ENCODE measurements at regions not wholly inside any gene's neighbourhood (a gene's known extent, or its start where the extent isn't known, plus 50 kb on each side); places are given as distances from the start of the nearest gene placed in this dataset.
"Not testable (repeated sequence)": the region's sequence is repeated elsewhere in the genome, so short reads cannot be mapped to it uniquely, and the experiment has no call there.

DNA sequence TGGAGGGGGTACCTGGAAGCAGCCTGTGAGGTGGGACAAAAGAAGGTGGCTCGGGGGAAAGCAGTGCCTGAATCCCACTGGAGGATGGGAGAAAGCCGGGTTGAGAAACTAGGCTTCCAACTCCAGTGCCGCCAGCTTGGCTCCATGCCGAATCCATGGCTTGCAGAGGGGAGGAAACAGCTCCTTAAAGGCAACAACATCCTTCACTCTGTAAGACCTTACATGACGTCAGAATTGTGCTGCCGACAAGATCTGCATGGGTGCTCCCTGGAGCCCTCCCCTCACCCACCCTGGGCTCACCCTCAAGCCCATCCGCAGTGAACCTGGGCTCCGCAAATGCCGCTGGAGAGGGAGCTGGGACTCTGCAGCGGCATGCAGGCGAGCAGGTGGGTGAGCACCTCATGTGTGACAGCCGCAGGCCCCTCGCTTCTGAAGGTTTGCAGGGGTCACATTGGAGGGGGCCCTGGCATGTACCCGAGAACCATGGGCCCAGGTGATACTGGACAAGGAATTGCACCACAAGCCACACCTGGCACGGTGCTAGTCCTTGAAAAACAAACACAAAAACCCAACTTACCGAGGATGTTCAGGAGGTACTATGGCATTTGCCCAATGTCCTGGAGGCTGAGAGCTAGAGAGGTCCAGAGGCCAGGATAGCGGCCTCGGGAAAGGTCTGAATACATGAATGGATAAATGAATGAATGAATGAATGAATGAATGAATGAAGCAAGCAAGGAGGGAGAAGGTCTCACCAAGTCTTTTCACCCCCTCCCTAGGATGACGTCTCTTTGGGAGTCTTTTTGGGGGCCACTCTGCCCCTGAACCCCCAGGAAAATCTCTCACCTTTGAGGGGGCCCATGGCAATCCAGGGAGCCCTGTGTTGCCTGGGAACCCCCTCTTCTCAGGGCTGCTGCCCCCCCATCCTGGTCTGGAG is 238.6 kb upstream of the SHH start:
- DNase-seq = no peak

- no peak for DNase-seq
Measured at GRCh38 chr7:156049366-156049765, 237.1 kb upstream of the SHH start.

GRCh38 chr7:156046031-156046560 is 233.8 kb upstream of the SHH start:
- no peak for DNase-seq

DNA sequence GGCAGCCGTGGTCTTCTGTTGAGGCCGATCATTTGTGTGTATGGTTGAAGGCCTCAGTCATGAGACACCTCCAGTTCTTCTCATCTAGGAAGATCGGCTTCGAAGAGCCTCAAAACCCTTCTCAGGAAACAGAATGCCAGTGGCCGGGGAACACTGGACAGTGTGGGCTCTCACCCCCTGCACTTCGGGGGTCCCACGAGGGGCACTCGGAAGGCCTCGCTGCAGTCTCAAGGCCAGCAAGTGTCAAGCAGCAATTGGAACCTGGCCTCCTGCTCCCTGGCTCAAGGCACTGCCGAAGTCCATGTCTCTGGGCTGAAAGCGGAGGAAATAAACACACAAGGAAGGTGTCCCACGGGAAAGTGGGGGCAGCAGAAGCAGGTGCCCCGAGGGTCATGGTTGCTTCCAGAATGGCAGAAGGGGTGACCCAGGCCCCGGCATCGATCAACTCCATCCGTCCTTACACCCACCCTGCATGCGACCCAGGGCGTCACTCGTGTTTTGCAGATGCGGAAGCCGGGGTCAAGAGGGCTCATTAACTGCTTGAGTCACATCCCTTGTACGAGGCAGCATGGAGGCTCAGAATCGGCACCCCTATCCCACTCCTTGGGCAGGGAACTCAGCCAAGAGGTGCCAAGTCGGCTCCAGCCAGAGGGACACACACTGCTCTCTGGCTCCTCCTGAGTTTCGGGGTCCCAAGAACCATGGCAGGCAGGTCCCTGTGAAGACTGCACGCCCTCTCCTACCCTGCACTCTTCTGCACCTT is 231.3 kb upstream of the SHH start:
- no peak for DNase-seq

DNA sequence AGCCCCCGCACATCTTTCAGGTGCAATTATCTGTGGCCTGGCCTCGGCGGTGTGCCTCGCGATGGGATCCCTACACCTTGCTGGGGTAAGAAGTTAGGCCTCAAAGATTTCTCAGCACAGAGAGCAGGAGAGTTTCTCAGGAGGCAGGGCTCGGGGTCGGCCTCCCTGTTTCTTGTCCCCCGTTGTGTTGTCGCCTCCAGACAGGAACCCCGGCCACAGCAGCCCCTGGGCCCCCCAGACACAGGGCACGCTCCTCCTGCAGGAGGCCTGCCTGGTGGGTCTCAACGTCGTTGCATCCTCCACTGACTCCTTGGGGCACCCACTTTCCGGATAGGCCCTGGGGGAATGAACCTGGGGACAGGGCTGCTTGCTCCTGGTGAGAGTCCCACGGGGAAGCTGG is 229.1 kb upstream of the SHH start:
- DNase-seq = no peak

- DNase-seq = no peak
Measured at GRCh38 chr7:156039971-156040677, 227.9 kb upstream of the SHH start.

DNA sequence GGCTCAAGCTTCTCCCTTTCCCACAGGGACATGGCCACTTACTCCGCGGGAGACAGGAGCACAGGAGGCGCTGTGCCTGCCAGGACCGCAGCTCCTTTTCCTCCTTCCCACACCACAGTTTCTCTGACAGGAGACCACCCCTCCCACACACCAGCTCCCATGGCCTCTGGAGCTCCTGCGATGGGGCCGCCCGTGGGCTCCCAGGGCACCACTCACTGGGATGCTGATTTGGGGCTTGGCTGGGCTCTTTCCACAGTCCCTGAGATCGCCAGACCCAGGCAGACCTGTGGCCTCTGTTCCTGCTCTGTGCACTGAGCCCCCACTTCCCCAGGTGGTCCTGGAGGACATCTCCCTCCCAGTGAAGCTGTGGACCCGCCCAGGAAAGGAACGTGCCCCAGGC is 226.9 kb upstream of the SHH start:
- no peak for DNase-seq

DNA sequence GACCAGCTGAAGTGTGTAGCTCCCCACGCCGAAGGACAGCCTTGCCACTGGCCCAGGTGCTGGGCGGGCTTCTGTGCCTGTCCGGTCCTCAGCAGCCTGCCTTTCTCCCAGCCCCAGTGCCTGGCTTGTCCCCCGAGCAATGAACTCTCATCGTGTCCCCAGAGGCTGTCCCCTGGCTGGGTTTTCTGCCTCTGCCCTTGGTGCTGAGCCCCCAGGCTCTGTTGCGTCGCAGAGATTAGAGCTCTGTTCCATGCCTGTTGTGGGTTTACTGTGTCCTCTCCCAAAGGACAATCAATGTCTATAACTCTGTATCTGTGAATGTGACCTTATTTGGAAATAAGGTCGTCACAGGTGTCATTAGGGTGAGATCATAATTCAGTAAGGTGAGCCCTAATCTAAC is 226.1 kb upstream of the SHH start:
- no peak for DNase-seq

DNA sequence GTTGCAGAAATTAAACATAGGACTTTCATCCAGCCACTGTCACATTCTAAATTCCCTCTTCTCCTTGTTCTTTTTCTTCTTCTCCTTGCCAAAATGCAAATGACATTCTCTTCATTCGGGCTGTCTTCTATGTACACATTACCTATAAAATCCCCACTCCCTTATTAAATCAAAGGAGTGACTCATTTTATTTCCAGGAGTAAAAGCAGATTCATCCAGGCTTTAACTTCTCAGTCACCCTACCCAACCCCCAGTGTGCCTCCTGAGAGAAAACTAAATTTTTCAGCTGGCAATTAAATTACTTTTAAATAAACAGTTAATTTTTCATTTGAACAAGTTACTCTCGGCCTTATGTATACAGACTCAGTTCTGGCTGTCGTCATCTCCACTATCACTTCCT is 223.9 kb upstream of the SHH start:
- DNase-seq = no peak

DNA sequence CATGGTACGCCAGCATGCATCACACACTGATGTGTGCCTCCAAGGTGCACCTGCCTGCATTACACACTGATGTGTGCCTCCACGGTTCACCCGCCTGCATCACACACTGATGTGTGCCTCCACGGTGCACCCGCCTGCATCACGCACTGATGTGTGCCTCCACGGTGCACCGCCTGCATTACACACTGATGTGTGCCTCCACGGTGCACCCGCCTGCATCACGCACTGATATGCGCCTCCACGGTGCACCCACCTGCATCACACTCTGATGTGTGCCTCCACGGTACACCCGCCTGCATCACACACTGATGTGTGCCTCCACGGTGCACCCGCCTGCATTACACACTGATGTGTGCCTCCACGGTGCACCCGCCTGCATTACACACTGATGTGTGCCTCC is 223.1 kb upstream of the SHH start:
- DNase-seq = not testable (repeated sequence)

DNA sequence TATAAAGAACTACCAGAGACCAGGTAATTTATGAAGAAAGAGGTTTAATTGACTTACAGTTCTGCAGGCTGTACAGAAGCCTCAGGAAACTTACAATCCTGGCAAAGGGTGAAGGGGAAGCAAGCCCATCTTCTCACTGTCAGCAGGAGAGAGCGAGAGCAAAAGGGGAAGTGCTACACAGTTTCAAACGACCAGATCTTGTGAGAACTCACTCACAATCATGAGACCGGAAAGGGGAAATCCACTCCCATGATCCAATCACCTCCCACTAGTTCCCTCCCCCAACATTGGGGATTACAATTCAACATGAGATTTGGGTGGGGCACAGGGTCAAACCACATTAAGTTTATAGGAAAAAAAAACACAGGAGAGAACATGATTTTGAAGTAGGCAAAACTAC is 222.1 kb upstream of the SHH start:
- DNase-seq = no peak

DNA sequence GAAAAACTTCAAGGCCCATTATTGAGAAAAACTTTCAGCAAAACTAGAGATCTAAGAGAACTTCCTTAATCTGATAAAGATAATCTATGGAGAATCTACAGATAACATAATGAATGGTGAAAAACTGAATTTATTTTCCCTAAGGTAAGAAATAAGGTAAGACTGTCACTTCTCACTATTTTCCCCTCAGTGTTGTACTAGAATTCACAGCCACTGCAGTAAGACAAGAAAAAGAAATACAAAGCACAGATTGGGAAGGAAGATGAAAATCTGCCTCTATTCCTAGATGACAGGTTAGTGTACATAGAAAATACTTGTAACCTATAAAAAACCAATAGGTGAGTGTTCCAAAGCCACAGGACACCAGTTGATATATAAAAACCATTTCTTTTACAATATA is 220.7 kb upstream of the SHH start:
- no peak for DNase-seq

GRCh38 chr7:156031679-156032478 is 219.6 kb upstream of the SHH start:
- no peak for DNase-seq

DNA sequence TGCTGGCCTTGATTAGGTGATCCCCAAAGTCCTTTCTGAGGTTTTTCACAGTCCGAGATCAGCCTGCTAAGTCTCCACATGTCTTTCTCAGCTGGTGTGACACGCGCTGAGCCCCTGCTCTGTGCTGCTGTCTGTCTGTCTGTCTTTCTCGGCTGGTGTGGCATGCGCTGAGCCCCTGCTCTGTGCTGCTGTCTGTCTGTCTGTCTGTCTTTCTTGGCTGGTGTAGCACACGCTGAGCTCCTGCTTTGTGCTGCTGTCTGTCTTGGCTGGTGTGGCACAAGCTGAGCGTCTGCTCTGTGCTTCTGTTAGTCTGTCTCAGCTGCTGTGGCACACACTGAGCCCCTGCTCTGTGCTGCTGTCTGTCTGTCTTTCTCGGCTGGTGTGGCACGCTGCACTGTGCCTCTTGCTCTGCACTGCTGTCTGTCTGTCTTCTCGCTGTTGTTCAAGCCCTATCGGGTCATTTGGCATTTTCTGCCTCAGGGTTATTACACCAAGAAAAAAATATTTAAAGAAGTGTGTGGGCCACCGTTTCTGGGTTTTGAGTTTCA is 217.3 kb upstream of the SHH start:
- no peak for DNase-seq

DNA sequence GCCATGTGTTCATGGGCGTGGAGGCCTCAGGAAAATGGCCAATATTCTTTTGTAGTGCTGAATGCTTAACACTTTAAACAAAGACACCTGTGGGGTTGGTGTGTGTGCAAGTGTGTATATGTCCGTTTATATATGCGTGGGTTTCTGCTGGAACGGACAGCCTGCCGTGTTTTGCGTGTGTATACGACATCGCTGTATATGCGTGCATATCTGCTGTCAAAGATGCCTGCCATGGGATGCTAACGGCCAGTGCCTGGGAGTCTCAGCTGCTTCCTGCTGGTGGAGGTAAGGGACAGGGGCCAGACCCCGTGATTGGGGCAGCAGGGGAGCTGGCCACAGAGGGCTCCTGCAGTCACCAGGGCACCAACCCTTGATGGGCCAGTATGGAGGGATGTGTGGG is 216.3 kb upstream of the SHH start:
- no peak for DNase-seq

DNA sequence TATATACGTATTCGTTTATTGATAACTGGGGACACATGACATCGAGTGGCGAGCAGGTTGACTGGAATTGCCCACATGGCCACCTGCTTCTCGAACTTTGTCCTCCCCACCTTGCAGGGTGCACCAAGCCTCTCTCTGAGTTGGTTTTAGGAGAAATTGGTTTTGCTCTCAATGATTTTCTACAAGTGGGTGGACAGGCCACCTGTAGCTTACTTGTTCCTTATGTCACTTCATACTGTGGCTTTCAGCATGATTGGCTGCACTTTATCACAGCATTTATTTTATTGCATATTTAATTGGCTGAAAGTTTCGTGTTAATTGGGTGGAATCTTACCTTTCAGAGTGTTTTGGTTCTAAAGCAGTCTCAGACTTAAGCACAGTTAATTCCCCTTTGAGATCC is 215.6 kb upstream of the SHH start:
- DNase-seq = no peak

DNA sequence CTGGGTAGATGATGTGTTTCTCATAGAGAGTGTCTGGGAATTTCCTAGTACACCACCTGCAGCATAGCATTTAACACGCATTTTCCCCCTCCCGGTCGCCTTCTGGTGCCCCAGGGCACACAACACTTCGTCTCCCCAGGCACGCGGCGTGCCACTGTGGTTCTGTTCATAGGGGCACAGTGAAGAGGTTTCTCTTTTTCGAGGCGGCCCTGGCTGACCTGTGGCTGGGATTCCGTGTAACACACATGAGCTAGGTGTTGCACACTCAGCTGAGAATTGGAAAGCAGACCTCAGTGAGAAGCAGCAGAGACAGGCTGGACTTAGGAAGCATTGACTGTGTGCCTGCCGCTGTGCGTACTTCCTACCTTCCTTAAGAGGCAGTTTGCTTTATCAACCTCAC is 214.3 kb upstream of the SHH start:
- no peak for DNase-seq

- no peak for DNase-seq
Measured at GRCh38 chr7:156026076-156026600, 213.9 kb upstream of the SHH start.

GRCh38 chr7:156025675-156026074 is 213.4 kb upstream of the SHH start:
- DNase-seq = no peak

- no peak for DNase-seq
Measured at GRCh38 chr7:156024201-156024600, 211.9 kb upstream of the SHH start.

GRCh38 chr7:156022483-156023459 is 210.5 kb upstream of the SHH start:
- DNase-seq = no peak
